HCT116 (cell line): ENCODE measurements at regions not wholly inside any gene's neighbourhood (a gene's known extent, or its start where the extent isn't known, plus 50 kb on each side); places are given as distances from the start of the nearest gene placed in this dataset.

Experiments
- ATAC-seq: fragments of 200-7000 bp; cut with Tn5 transposase; 2 replicates; pipeline ENCODE4 v1.9.1; 2020; ENCODE audit warnings: mild to moderate bottlenecking, moderate library complexity
- BruUV-seq: library from RNA; stranded (reverse); fragments of 400-500 nt; replicated peaks from 2 replicates; lab custom pipeline; 2021; lab: Mats Ljungman, UMichigan
- CTCF ChIA-PET: fragments of 300-600 bp; sonication (Branson Sonifier 250); formaldehyde crosslinking; loops from one replicate; lab custom pipeline; 2021; ENCODE audit warnings: antibody characterized with exemption; lab: Charles Lee
- POLR2A ChIA-PET: fragments of 300-600, 350-600 bp; sonication (Branson Sonifier 250); formaldehyde crosslinking; loops from one replicate; lab custom pipeline; 2021; ENCODE audit warnings: antibody characterized with exemption; lab: Charles Lee
- RAD21 ChIA-PET, 2 experiments: fragments of 300-600 bp; sonication (Branson Sonifier 250); formaldehyde crosslinking; loops; one replicate each; lab custom pipeline; 2023; ENCODE audit warnings: low total read pairs in 2 of 2; ENCODE audit not compliant: uncharacterized antibody in 2 of 2, unreplicated experiment in 2 of 2, low non-redundant PET in 1 of 2; lab: Charles Lee
- DNase-seq: peaks from one replicate; pipeline ENCODE4 v3.0.0-alpha.2; 2010; ENCODE audit warnings: low read depth, low spot score
- H2AFZ ChIP-seq: fragments of 200-600 bp; shearing (Covaris generic), sonication (generic); 2 replicates; pipeline ENCODE4 v1.6.1; 2017; ENCODE audit warnings: low read depth, mixed run types, mixed read lengths, antibody characterized with exemption, low read length; ENCODE audit not compliant: poor library complexity, severe bottlenecking
- H3K27ac ChIP-seq: 2 replicates; pipeline ENCODE4 v1.5.1; 2012; ENCODE audit warnings: low read depth, low read length
- H3K27me3 ChIP-seq: fragments of 200-600 bp; sonication (generic); 2 replicates; pipeline ENCODE4 v1.6.1; 2016; ENCODE audit warnings: mixed run types, low read length, mixed read lengths; ENCODE audit not compliant: insufficient read depth
- H3K36me3 ChIP-seq, 2 experiments: fragments of 200-500 bp in 1 of 2; fragments of 200-600 bp in 1 of 2; sonication (Bioruptor generic) in 1 of 2; sonication (generic) in 1 of 2; 2 replicates each; pipeline versions ENCODE4 v1.5.1 to v1.6.1; 2014 to 2016; ENCODE audit warnings: low read length in 2 of 2, inconsistent platforms in 1 of 2, mixed read lengths in 1 of 2, mixed run types in 1 of 2; ENCODE audit not compliant: insufficient read depth in 2 of 2, control insufficient read depth in 1 of 2
- H3K4me1 ChIP-seq, 2 experiments: fragments of 200-600 bp in 1 of 2; sonication (generic) in 1 of 2; 2 replicates each; pipeline versions ENCODE4 v1.5.1 to v1.6.1; 2012 to 2017; ENCODE audit warnings: low read length in 2 of 2, inconsistent platforms in 1 of 2, mild to moderate bottlenecking in 1 of 2, mixed read lengths in 1 of 2, mixed run types in 1 of 2, moderate library complexity in 1 of 2; ENCODE audit not compliant: insufficient read depth in 2 of 2, control insufficient read depth in 1 of 2
- H3K4me2 ChIP-seq: fragments of 200-600 bp; sonication (generic); 2 replicates; pipeline ENCODE4 v1.6.1; 2017; ENCODE audit warnings: mixed run types, low read length, mixed read lengths
- H3K4me3 ChIP-seq, 2 experiments: fragments of 200-600 bp in 1 of 2; sonication (generic) in 1 of 2; replicated peaks in 1 of 2; 2 replicates each; pipeline ENCODE4 v1.5.1; 2011 to 2016; ENCODE audit warnings: low read length in 2 of 2, control low read depth in 1 of 2, low read depth in 1 of 2, mild to moderate bottlenecking in 1 of 2, mixed read lengths in 1 of 2, mixed run types in 1 of 2
- H3K79me2 ChIP-seq: fragments of 200-600 bp; sonication (generic); 2 replicates; pipeline ENCODE4 v1.6.1; 2017; ENCODE audit warnings: mild to moderate bottlenecking, mixed run types, low read length, moderate library complexity, mixed read lengths; ENCODE audit not compliant: insufficient read depth
- H3K9ac ChIP-seq: fragments of 200-600 bp; sonication (generic); 2 replicates; pipeline ENCODE4 v1.6.1; 2016; ENCODE audit warnings: low read length, mixed read lengths
- H3K9me2 ChIP-seq: fragments of 200-600 bp; sonication (generic), shearing (Covaris generic); 2 replicates; pipeline ENCODE4 v1.6.1; 2017; ENCODE audit warnings: mixed run types, mild to moderate bottlenecking, moderate library complexity; ENCODE audit not compliant: insufficient read depth
- H3K9me3 ChIP-seq, 2 experiments: fragments of 200-500 bp in 1 of 2; fragments of 200-600 bp in 1 of 2; sonication (Bioruptor generic) in 1 of 2; sonication (generic) in 1 of 2; 2 replicates each; pipeline ENCODE4 v1.6.1; 2014 to 2017; ENCODE audit warnings: low read length in 2 of 2, mixed read lengths in 2 of 2, inconsistent platforms in 1 of 2, low read depth in 1 of 2, mild to moderate bottlenecking in 1 of 2, mixed run types in 1 of 2, moderate library complexity in 1 of 2; ENCODE audit not compliant: control insufficient read depth in 1 of 2, insufficient read depth in 1 of 2
- H4K20me1 ChIP-seq: fragments of 200-600 bp; sonication (generic), shearing (Covaris generic); 2 replicates; pipeline ENCODE4 v1.6.1; 2017; ENCODE audit warnings: mixed run types, mild to moderate bottlenecking, moderate library complexity; ENCODE audit not compliant: insufficient read depth
- EGR1 ChIP-seq: IDR thresholded peaks from 2 replicates; pipeline ENCODE4 v1.6.1; 2012; ENCODE audit warnings: low read depth
- FOSL1 ChIP-seq: IDR thresholded peaks from 2 replicates; pipeline ENCODE4 v1.6.1; 2012; ENCODE audit warnings: low read depth
- JUND ChIP-seq: IDR thresholded peaks from 2 replicates; pipeline ENCODE4 v1.6.1; 2012
- MAX ChIP-seq: IDR thresholded peaks from 2 replicates; pipeline ENCODE4 v1.6.1; 2012
- RAD21 ChIP-seq: IDR thresholded peaks from 2 replicates; pipeline ENCODE4 v1.6.1; 2012; ENCODE audit warnings: low read depth, mild to moderate bottlenecking
- REST ChIP-seq: IDR thresholded peaks from 2 replicates; pipeline ENCODE4 v1.6.1; 2012; ENCODE audit warnings: low read depth
- SP1 ChIP-seq: IDR thresholded peaks from 2 replicates; pipeline ENCODE4 v1.6.1; 2012; ENCODE audit warnings: low read depth
- SRF ChIP-seq: IDR thresholded peaks from 2 replicates; pipeline ENCODE4 v1.6.1; 2012; ENCODE audit warnings: low read depth
- TCF7L2 ChIP-seq: IDR thresholded peaks from 2 replicates; pipeline ENCODE4 v1.7.0; 2011; ENCODE audit warnings: borderline replicate concordance, inconsistent platforms; ENCODE audit not compliant: insufficient read depth, insufficient read length; ENCODE audit errors: extremely low read depth
- intact Hi-C: fragments of 100-400 bp; cut with micrococcal nuclease; formaldehyde crosslinking; loops from 2 replicates; pipeline ENCODE4 v1.10.0; 2022

GRCh38 chr12:130097798-130098255 is 64.4 kb upstream of the FZD10 start:
- Histone ChIP-seq H3K4me2 (no peak overlapping the region), H4K20me1 (no peaks in the 10 kb centered on the region), H3K27ac (no peak overlapping the region), H3K27me3 (no peaks in the 10 kb centered on the region), H3K9ac (no peak overlapping the region), H3K9me2 (no peaks in the 10 kb centered on the region), H3K9me3 (peaks cover 4% of the 10 kb centered on the region in 2 experiments; a peak in 2 of 4 replicates), H3K36me3 (no peaks in the 10 kb centered on the region), H3K79me2 (no peaks in the 10 kb centered on the region), H2AFZ (no peak overlapping the region), H3K4me3 (no peak overlapping the region), H3K4me1 (no peaks in the 10 kb centered on the region)
- intact Hi-C loops = no loop called here
- POLR2A ChIA-PET = no interaction called here
- DNase-seq (no peak), ATAC-seq (no peak)
- BruUV-seq = no TSS peak
- CTCF ChIA-PET = no interaction called here
- no peak for TF ChIP-seq RAD21
- TF ChIP-seq SP1 = no peak
- no peak for TF ChIP-seq MAX
- TF ChIP-seq JUND = no peak
- TF ChIP-seq REST = no peak
- no peak for TF ChIP-seq SRF
- TF ChIP-seq TCF7L2 = no peak
- no peak for TF ChIP-seq EGR1
- no peak for TF ChIP-seq FOSL1
- RAD21 ChIA-PET = no interaction called here
